Neural progenitor cell (in vitro differentiated cells): ENCODE measurements at regions not wholly inside any gene's neighbourhood (a gene's known extent, or its start where the extent isn't known, plus 50 kb on each side); places are given as distances from the start of the nearest gene placed in this dataset.

ENCODE experiments used
- EZH2 ChIP-seq: fragments of 200-600 bp; sonication (generic); IDR thresholded peaks from 2 replicates; pipeline ENCODE4 v1.6.1; 2017; ENCODE audit warnings: antibody characterized with exemption, mild to moderate bottlenecking, moderate library complexity
- EZH2phosphoT487 ChIP-seq: fragments of 200-600 bp; sonication (generic); IDR thresholded peaks from 2 replicates; pipeline ENCODE4 v1.6.1; 2017; ENCODE audit warnings: antibody characterized with exemption
- TF ChIP-seq, protein P1 (sequence below): fragments of 200-600 bp; sonication (generic); IDR thresholded peaks from 2 replicates; pipeline ENCODE4 v1.5.1; 2017; ENCODE audit warnings: antibody characterized with exemption, mild to moderate bottlenecking

DNA sequence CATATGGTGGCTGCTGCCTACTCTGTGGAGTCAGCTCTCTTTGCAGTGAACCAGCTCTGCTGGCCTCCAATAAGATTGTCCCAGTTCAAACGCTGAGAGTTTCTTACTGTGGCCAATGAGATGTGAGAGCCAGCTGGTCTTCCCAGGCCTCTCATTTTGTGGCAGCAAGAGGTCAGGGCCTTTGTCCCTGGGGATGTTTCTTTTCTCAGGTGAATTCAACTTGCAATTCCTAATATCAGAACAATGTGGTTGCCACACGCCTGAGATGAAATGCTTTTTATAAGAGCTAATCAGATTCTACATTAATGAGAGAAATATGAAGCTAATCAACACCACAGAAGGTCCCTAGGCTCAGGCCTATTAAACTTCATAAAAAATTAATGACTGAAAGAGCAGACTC lies 660.1 kb upstream of the CAMK1G start:
- TF ChIP-seq EZH2 (no peak), EZH2phosphoT487 (no peak)
- TF ChIP-seq, protein P1, sequence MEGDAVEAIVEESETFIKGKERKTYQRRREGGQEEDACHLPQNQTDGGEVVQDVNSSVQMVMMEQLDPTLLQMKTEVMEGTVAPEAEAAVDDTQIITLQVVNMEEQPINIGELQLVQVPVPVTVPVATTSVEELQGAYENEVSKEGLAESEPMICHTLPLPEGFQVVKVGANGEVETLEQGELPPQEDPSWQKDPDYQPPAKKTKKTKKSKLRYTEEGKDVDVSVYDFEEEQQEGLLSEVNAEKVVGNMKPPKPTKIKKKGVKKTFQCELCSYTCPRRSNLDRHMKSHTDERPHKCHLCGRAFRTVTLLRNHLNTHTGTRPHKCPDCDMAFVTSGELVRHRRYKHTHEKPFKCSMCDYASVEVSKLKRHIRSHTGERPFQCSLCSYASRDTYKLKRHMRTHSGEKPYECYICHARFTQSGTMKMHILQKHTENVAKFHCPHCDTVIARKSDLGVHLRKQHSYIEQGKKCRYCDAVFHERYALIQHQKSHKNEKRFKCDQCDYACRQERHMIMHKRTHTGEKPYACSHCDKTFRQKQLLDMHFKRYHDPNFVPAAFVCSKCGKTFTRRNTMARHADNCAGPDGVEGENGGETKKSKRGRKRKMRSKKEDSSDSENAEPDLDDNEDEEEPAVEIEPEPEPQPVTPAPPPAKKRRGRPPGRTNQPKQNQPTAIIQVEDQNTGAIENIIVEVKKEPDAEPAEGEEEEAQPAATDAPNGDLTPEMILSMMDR, result no peak
